Endodermal cell (in vitro differentiated cells): ENCODE measurements at regions not wholly inside any gene's neighbourhood (a gene's known extent, or its start where the extent isn't known, plus 50 kb on each side); places are given as distances from the start of the nearest gene placed in this dataset.

Source experiments
- DNase-seq: peaks from one replicate; pipeline ENCODE4 v3.0.0-alpha.2; 2017
- H3K27ac ChIP-seq: 2 replicates; pipeline ENCODE4 v1.5.1; 2013; ENCODE audit warnings: mild to moderate bottlenecking, low read depth, low read length, moderate library complexity
- H3K27me3 ChIP-seq: 2 replicates; pipeline ENCODE4 v1.6.1; 2013; ENCODE audit warnings: mild to moderate bottlenecking, low read length, moderate library complexity; ENCODE audit not compliant: insufficient read depth, control insufficient read depth, poor library complexity, severe bottlenecking
- H3K36me3 ChIP-seq: 2 replicates; pipeline ENCODE4 v1.7.0; 2013; ENCODE audit warnings: mild to moderate bottlenecking, low read length, moderate library complexity; ENCODE audit not compliant: control insufficient read depth, insufficient read depth
- H3K4me1 ChIP-seq: one replicate; pipeline ENCODE4 v1.7.0; 2013; ENCODE audit warnings: low read length; ENCODE audit not compliant: control insufficient read depth, insufficient read depth
- H3K4me3 ChIP-seq: 2 replicates; pipeline ENCODE4 v1.5.1; 2013; ENCODE audit warnings: mild to moderate bottlenecking, low read length, moderate library complexity
- H3K9ac ChIP-seq: 2 replicates; pipeline ENCODE4 v1.6.1; 2013; ENCODE audit warnings: mild to moderate bottlenecking, low read length, moderate library complexity; ENCODE audit not compliant: poor library complexity, severe bottlenecking; ENCODE audit errors: extremely low read depth
- H3K9me3 ChIP-seq: 2 replicates; pipeline ENCODE4 v1.6.1; 2013; ENCODE audit warnings: mild to moderate bottlenecking, low read length, moderate library complexity; ENCODE audit not compliant: control insufficient read depth
- H3K27ac Mint-ChIP-seq: 2 replicates; pipeline ENCODE4 v1.8.0; 2020; ENCODE audit warnings: mixed read lengths
- H3K27me3 Mint-ChIP-seq: 2 replicates; pipeline ENCODE4 v1.8.0; 2021; ENCODE audit warnings: mild to moderate bottlenecking, mixed read lengths; ENCODE audit not compliant: insufficient read depth
- H3K36me3 Mint-ChIP-seq: 2 replicates; pipeline ENCODE4 v1.8.0; 2020; ENCODE audit warnings: low read depth, mixed read lengths
- H3K4me1 Mint-ChIP-seq: 2 replicates; pipeline ENCODE4 v1.8.0; 2020; ENCODE audit warnings: mixed read lengths
- H3K4me3 Mint-ChIP-seq: 2 replicates; pipeline ENCODE4 v1.8.0; 2020; ENCODE audit warnings: mild to moderate bottlenecking, moderate library complexity, mixed read lengths
- H3K9me3 Mint-ChIP-seq: 2 replicates; pipeline ENCODE4 v1.8.0; 2020; ENCODE audit warnings: mild to moderate bottlenecking, mixed read lengths
- WGBS, 2 experiments: methylation state at CpG; one replicate each; pipeline versions ENCODE4 v1.1.5 to v1.1.7; 2013; ENCODE audit warnings: missing lambda C conversion rate in 2 of 2, mixed read lengths in 1 of 2; ENCODE audit not compliant: insufficient coverage in 1 of 2, insufficient read length in 1 of 2; 5-methylcytosine and 5-hydroxymethylcytosine counted together
- TF ChIP-seq, protein P1 (sequence below): fragments of 200-600 bp; sonication (generic); conservative IDR thresholded peaks from 2 replicates; pipeline ENCODE4 v1.5.0; 2021; ENCODE audit warnings: antibody characterized with exemption, mild to moderate bottlenecking

DNA sequence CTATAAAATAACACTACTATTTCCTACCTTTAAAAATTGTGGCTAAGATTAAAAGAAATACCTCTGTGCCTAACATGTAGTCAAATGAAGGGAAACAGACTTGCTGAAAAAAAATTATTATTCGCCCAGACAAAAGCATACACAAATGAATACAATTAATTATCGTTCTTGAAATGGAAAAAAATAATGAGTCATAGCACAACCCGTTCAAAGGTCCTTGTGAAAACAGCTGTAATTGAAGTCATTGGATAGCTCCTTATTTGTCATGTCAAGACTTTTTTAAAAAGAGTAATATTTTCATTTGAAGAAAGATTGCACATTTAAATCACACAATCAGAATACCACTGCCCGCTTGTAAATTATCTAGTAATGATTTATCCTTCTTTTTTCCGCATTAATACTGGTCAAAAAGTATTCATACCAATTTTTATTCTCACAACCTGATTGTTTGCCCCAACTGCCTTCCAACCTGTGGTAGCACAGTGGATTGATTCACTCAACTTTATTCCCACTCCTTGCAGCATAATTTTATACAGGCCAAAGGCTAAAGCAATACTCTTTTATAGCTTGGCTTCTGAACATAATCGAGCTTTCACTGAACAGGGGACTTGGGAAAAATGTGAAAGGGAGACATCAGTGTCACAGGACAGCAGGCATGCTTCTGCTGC is 655.2 kb upstream of the MAP3K7 start:
- Histone ChIP-seq H3K27me3 (no peaks in the 10 kb centered on the region), H3K4me3 (no peak overlapping the region), H3K36me3 (no peaks in the 10 kb centered on the region), H3K9ac (no peak overlapping the region), H3K4me1 (no peaks in the 10 kb centered on the region), H3K9me3 (no peaks in the 10 kb centered on the region), H3K27ac (no peak overlapping the region)
- Mint-ChIP-seq H3K4me1 (peaks cover 6% of the 10 kb centered on the region), H3K9me3 (no peaks in the 10 kb centered on the region), H3K4me3 (no peak overlapping the region), H3K36me3 (no peaks in the 10 kb centered on the region), H3K27ac (no peak overlapping the region), H3K27me3 (no peaks in the 10 kb centered on the region)
- TF ChIP-seq, protein P1, sequence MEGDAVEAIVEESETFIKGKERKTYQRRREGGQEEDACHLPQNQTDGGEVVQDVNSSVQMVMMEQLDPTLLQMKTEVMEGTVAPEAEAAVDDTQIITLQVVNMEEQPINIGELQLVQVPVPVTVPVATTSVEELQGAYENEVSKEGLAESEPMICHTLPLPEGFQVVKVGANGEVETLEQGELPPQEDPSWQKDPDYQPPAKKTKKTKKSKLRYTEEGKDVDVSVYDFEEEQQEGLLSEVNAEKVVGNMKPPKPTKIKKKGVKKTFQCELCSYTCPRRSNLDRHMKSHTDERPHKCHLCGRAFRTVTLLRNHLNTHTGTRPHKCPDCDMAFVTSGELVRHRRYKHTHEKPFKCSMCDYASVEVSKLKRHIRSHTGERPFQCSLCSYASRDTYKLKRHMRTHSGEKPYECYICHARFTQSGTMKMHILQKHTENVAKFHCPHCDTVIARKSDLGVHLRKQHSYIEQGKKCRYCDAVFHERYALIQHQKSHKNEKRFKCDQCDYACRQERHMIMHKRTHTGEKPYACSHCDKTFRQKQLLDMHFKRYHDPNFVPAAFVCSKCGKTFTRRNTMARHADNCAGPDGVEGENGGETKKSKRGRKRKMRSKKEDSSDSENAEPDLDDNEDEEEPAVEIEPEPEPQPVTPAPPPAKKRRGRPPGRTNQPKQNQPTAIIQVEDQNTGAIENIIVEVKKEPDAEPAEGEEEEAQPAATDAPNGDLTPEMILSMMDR, result no peak
- DNase-seq, result no peak
- WGBS, 2 experiments, result 90 to 92% methylated on average over 2 to 6 of the region's 6 CpGs

DNA sequence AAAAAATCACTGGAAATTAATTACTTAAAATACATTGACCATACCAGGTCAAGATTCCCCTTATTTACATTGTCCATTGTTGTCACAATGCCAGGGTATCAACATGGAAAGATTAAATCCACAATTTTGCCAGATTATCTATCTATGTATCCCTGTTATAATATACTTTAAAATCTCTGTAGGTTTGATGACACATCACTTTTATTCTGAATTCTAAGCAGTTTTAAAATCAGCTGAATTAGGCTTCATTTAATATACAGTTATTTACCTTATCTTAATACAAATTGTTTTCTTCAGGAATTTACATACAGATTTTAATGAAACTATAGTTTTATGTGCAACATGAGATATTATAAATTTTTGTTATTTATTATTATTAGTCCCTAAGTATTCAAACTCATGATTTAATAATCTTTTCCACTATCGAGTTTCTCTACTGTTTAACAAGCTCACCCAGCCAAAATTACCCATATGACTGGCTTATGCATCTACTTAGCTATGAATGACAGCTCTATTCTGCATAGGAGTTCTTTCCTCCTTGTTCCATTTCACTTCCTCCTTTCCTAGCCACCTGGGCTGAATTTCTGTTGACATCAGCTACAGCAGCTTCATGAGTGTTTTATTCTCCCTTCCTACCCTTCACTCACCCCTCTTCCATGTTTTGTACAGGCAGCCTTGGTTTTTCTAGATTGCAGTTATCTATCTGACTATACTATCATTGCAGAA is 654.2 kb upstream of the MAP3K7 start:
- no peaks in the 10 kb centered on the region for H3K36me3 Mint-ChIP-seq
- Histone ChIP-seq H3K9ac (no peak overlapping the region), H3K27ac (no peak overlapping the region), H3K36me3 (no peaks in the 10 kb centered on the region), H3K9me3 (no peaks in the 10 kb centered on the region), H3K27me3 (no peaks in the 10 kb centered on the region), H3K4me1 (no peaks in the 10 kb centered on the region), H3K4me3 (no peak overlapping the region)
- TF ChIP-seq, protein P1, result no peak
- no peak for DNase-seq
- no peaks in the 10 kb centered on the region for H3K27me3 Mint-ChIP-seq
- no peak overlapping the region for H3K27ac Mint-ChIP-seq
- H3K4me3 Mint-ChIP-seq, result no peak overlapping the region
- WGBS, 2 experiments, result 95 to 100% methylated on average over 1 of the region's 1 CpG
- H3K9me3 Mint-ChIP-seq, result no peaks in the 10 kb centered on the region
- H3K4me1 Mint-ChIP-seq, result peaks cover 6% of the 10 kb centered on the region

DNA sequence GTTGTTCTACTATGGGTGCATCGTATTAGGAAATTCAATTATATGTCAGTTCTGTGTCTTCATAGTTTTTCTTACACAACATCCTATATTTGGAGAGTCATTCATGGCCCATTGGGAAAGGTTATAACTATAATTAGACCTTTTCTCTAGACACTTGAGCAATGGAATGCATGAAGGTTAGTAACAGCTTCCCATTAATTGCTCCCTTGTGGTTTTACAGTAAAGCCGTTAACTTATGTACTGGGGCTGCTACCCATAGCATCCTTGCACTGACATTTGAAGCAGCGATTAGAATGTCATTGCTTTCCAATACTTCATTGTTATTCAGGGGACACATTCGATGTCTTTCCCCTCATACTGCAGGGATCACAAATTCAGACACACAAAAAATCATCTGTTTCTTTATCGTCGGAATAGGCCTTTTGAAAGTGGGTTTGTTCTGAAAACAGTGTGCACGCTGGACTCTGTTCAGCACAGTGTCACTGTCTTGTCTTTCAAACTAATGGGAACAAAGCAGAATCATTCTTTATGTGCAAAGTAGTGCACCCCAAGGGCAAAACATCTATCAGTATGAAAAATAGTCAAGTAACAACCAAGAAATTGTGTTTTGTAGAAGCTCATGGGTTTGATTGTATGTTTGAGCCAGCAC is 634.3 kb upstream of the MAP3K7 start:
- DNase-seq, result no peak
- Histone ChIP-seq H3K4me3 (no peak overlapping the region), H3K27me3 (no peaks in the 10 kb centered on the region), H3K36me3 (no peaks in the 10 kb centered on the region), H3K9ac (no peak overlapping the region), H3K9me3 (no peaks in the 10 kb centered on the region), H3K27ac (no peak overlapping the region), H3K4me1 (no peaks in the 10 kb centered on the region)
- TF ChIP-seq, protein P1, result no peak
- no peaks in the 10 kb centered on the region for H3K36me3 Mint-ChIP-seq
- no peaks in the 10 kb centered on the region for H3K27me3 Mint-ChIP-seq
- no peak overlapping the region for H3K4me3 Mint-ChIP-seq
- no peaks in the 10 kb centered on the region for H3K4me1 Mint-ChIP-seq
- H3K9me3 Mint-ChIP-seq, result no peaks in the 10 kb centered on the region
- no peak overlapping the region for H3K27ac Mint-ChIP-seq
- WGBS, 2 experiments, result 78 to 81% methylated on average over 5 to 7 of the region's 7 CpGs
